Stimulated activated naive CD8-positive, alpha-beta T cell treated with anti-CD3 and anti-CD28 coated beads, Interleukin-15, amount 100 ng/mL, for 72 hours (primary cell): ENCODE measurements at regions not wholly inside any gene's neighbourhood (a gene's known extent, or its start where the extent isn't known, plus 50 kb on each side); places are given as distances from the start of the nearest gene placed in this dataset.
"Not testable (repeated sequence)": the region's sequence is repeated elsewhere in the genome, so short reads cannot be mapped to it uniquely, and the experiment has no call there.

Experiments used
- ATAC-seq: fragments of 150-1000 bp; cut with Tn5 transposase; 2 replicates; pipeline ENCODE4 v1.10.0; 2021; ENCODE audit warnings: mild to moderate bottlenecking, moderate library complexity
- DNase-seq, 2 donors: peaks; one replicate each; pipeline ENCODE4 v3.0.0; 2021 to 2022
- H3K27ac Mint-ChIP-seq, 2 donors: one replicate each; pipeline ENCODE4 v1.8.0; 2022; ENCODE audit warnings: mild to moderate bottlenecking in 2 of 2, mixed read lengths in 2 of 2, moderate library complexity in 2 of 2
- H3K27me3 Mint-ChIP-seq: one replicate; pipeline ENCODE4 v1.8.0; 2022; ENCODE audit warnings: mixed read lengths
- H3K4me1 Mint-ChIP-seq: one replicate; pipeline ENCODE4 v1.8.0; 2022; ENCODE audit warnings: mild to moderate bottlenecking, mixed read lengths
- H3K4me3 Mint-ChIP-seq, 2 donors: one replicate each; pipeline ENCODE4 v1.8.0; 2022; ENCODE audit warnings: mild to moderate bottlenecking in 2 of 2, mixed read lengths in 2 of 2, moderate library complexity in 1 of 2
- H3K9me3 Mint-ChIP-seq, 2 donors: one replicate each; pipeline ENCODE4 v1.8.0; 2022; ENCODE audit warnings: mixed read lengths in 2 of 2

- Mint-ChIP-seq H3K27ac (no peak overlapping the region), H3K4me1 (no peaks in the 10 kb centered on the region)
Observed at GRCh38 chr4:75321484-75321883, 192.7 kb downstream of the RCHY1 start.

GRCh38 chr4:75317641-75318040, 196.6 kb downstream of the RCHY1 start:
- not testable (repeated sequence) for H3K27me3 Mint-ChIP-seq, ATAC-seq, H3K4me3 Mint-ChIP-seq, H3K27ac Mint-ChIP-seq, H3K4me1 Mint-ChIP-seq, DNase-seq
- peaks cover 23 to 29% of the 10 kb centered on the region in 2 donors for H3K9me3 Mint-ChIP-seq

More at GRCh38 chr4:75321484-75321883, 192.7 kb downstream of the RCHY1 start:
- Mint-ChIP-seq H3K27me3 (no peaks in the 10 kb centered on the region), H3K4me3 (no peak overlapping the region), H3K9me3 (peaks cover under 1 to 3% of the 10 kb centered on the region in 2 donors)
- DNase-seq (no peak), ATAC-seq (no peak)

- no peak for ATAC-seq
- Mint-ChIP-seq H3K4me1 (no peaks in the 10 kb centered on the region), H3K9me3 (peaks cover 10 to 21% of the 10 kb centered on the region in 2 donors), H3K27ac (no peak overlapping the region), H3K4me3 (no peak overlapping the region), H3K27me3 (no peaks in the 10 kb centered on the region)
- DNase-seq: no peak
Observed at GRCh38 chr4:75308049-75308448, 206.2 kb downstream of the RCHY1 start.

- Mint-ChIP-seq H3K4me1 (no peaks in the 10 kb centered on the region), H3K9me3 (peaks cover 8 to 15% of the 10 kb centered on the region in 2 donors), H3K27ac (no peak overlapping the region), H3K4me3 (no peak overlapping the region), H3K27me3 (no peaks in the 10 kb centered on the region)
- no peak for ATAC-seq
- no peak for DNase-seq
Observed at GRCh38 chr4:75306506-75306905, 207.7 kb downstream of the RCHY1 start.

GRCh38 chr4:75302648-75303047, 211.6 kb downstream of the RCHY1 start:
- Mint-ChIP-seq H3K27ac (no peak overlapping the region), H3K4me3 (no peak overlapping the region), H3K4me1 (no peaks in the 10 kb centered on the region), H3K9me3 (peaks cover 6 to 12% of the 10 kb centered on the region in 2 donors), H3K27me3 (no peaks in the 10 kb centered on the region)
- ATAC-seq: no peak
- no peak for DNase-seq

GRCh38 chr4:75289914-75290582, 224.2 kb downstream of the RCHY1 start:
- no peak overlapping the region for H3K4me3 Mint-ChIP-seq
- H3K9me3 Mint-ChIP-seq: peaks cover 0 to 20% of the 10 kb centered on the region in 2 donors
- H3K27ac Mint-ChIP-seq: no peak overlapping the region
- ATAC-seq (no peak), DNase-seq (no peak)
- H3K27me3 Mint-ChIP-seq: no peaks in the 10 kb centered on the region
- H3K4me1 Mint-ChIP-seq: no peaks in the 10 kb centered on the region

- Mint-ChIP-seq H3K9me3 (no peaks in the 10 kb centered on the region), H3K27ac (no peak overlapping the region), H3K4me1 (no peaks in the 10 kb centered on the region), H3K27me3 (no peaks in the 10 kb centered on the region), H3K4me3 (no peak overlapping the region)
- ATAC-seq (no peak), DNase-seq (no peak)
Observed at GRCh38 chr4:75287738-75288517, 226.3 kb downstream of the RCHY1 start.

- H3K4me1 Mint-ChIP-seq: no peaks in the 10 kb centered on the region
- no peak for ATAC-seq
- H3K4me3 Mint-ChIP-seq: no peak overlapping the region
- DNase-seq: no peak
- H3K9me3 Mint-ChIP-seq: no peaks in the 10 kb centered on the region
- H3K27me3 Mint-ChIP-seq: no peaks in the 10 kb centered on the region
- no peak overlapping the region for H3K27ac Mint-ChIP-seq
Observed at GRCh38 chr4:75285837-75286236, 228.4 kb downstream of the RCHY1 start.

- ATAC-seq: no peak
- H3K4me3 Mint-ChIP-seq: no peak overlapping the region
- DNase-seq: no peak
- no peaks in the 10 kb centered on the region for H3K9me3 Mint-ChIP-seq
- no peak overlapping the region for H3K27ac Mint-ChIP-seq
- no peaks in the 10 kb centered on the region for H3K27me3 Mint-ChIP-seq
- H3K4me1 Mint-ChIP-seq: no peaks in the 10 kb centered on the region
Observed at GRCh38 chr4:75284831-75285230, 229.4 kb downstream of the RCHY1 start.

- not testable (repeated sequence) for H3K27ac Mint-ChIP-seq, H3K4me3 Mint-ChIP-seq, H3K27me3 Mint-ChIP-seq, H3K4me1 Mint-ChIP-seq, ATAC-seq, DNase-seq
- H3K9me3 Mint-ChIP-seq: peaks cover 11 to 22% of the 10 kb centered on the region in 2 donors
Observed at GRCh38 chr4:75280461-75280860, 233.7 kb downstream of the RCHY1 start.

GRCh38 chr4:75259306-75259705, 254.9 kb downstream of the RCHY1 start:
- Mint-ChIP-seq H3K27ac (no peak overlapping the region), H3K27me3 (no peaks in the 10 kb centered on the region), H3K4me1 (no peaks in the 10 kb centered on the region), H3K9me3 (peaks cover 7% of the 10 kb centered on the region in 2 donors), H3K4me3 (no peak overlapping the region)
- DNase-seq (no peak), ATAC-seq (no peak)

GRCh38 chr4:75255261-75255660, 258.9 kb downstream of the RCHY1 start:
- ATAC-seq (no peak), DNase-seq (no peak)
- Mint-ChIP-seq H3K9me3 (peaks cover 0 to 4% of the 10 kb centered on the region in 2 donors), H3K27ac (no peak overlapping the region), H3K4me1 (no peaks in the 10 kb centered on the region), H3K4me3 (no peak overlapping the region), H3K27me3 (no peaks in the 10 kb centered on the region)

GRCh38 chr4:75254745-75255144, 259.5 kb downstream of the RCHY1 start:
- no peak for DNase-seq
- Mint-ChIP-seq H3K4me1 (no peaks in the 10 kb centered on the region), H3K9me3 (peaks cover 0 to 4% of the 10 kb centered on the region in 2 donors), H3K27me3 (no peaks in the 10 kb centered on the region), H3K4me3 (no peak overlapping the region), H3K27ac (no peak overlapping the region)
- ATAC-seq: no peak

- not testable (repeated sequence) for H3K4me1 Mint-ChIP-seq, H3K27ac Mint-ChIP-seq, H3K27me3 Mint-ChIP-seq, H3K9me3 Mint-ChIP-seq, ATAC-seq, H3K4me3 Mint-ChIP-seq, DNase-seq
Observed at GRCh38 chr4:75253094-75253493, 261.1 kb downstream of the RCHY1 start.

GRCh38 chr4:75251547-75251946, 262.7 kb downstream of the RCHY1 start:
- Mint-ChIP-seq H3K27ac (no peak overlapping the region), H3K4me3 (no peak overlapping the region), H3K27me3 (no peaks in the 10 kb centered on the region), H3K4me1 (no peaks in the 10 kb centered on the region), H3K9me3 (peaks cover 4 to 6% of the 10 kb centered on the region in 2 donors)
- no peak for ATAC-seq
- DNase-seq: no peak

- no peak overlapping the region for H3K27ac Mint-ChIP-seq
- H3K4me1 Mint-ChIP-seq: no peaks in the 10 kb centered on the region
- no peak overlapping the region for H3K4me3 Mint-ChIP-seq
- H3K27me3 Mint-ChIP-seq: no peaks in the 10 kb centered on the region
- H3K9me3 Mint-ChIP-seq: peaks cover 6 to 8% of the 10 kb centered on the region in 2 donors
- DNase-seq: no peak
- no peak for ATAC-seq
Observed at GRCh38 chr4:75249739-75250138, 264.5 kb downstream of the RCHY1 start.
